ENCODE measurements at regions not wholly inside any gene's neighbourhood (a gene's known extent, or its start where the extent isn't known, plus 50 kb on each side); places are given as distances from the start of the nearest gene placed in this dataset.

DNA sequence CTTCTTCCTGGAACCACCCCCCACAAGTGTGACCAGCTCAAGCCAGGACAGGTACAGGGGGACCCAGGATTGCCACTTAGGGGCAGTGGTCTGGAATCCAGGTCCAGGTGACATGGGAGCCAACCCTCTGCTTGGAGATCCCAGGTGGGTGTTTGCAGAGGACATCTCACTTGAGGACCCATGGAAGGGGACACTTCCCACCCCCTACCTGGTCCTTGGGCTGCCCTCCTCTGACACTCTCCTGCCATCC, 145.5 kb downstream of the SEC14L1 start:
- no peak overlapping the region for H2AFZ ChIP-seq (ENCODE audit: low read depth, low read length)
- ATAC-seq (no peak), DNase-seq (ENCODE audit: extremely low read depth in 1 of 4, low spot score in 3 of 4) (no peak), FAIRE-seq (no peak)
- in situ Hi-C loops (cut with MboI) (no loop called here), intact Hi-C loops (cut with micrococcal nuclease) (no loop called here)
- ChIA-PET POLR2A (no interaction called here), CTCF (ENCODE audit: low intra/inter-chr PET ratio) (no interaction called here)
- no peak overlapping the region for H3K4me3 ChIP-seq
- no TSS peak for BruUV-seq (replicated peaks)
- H3K4me1 ChIP-seq (replicated peaks in 1 of 2; ENCODE audit: control insufficient read depth in 2 of 2, insufficient read depth in 2 of 2, low read length in 2 of 2) = peaks cover 22 to 49% of the 10 kb centered on the region in 2 experiments
- no peak overlapping the region for H3K4me2 ChIP-seq (ENCODE audit: insufficient read depth, low read length)
- peaks cover 0 to 2% of the 10 kb centered on the region in 2 experiments; a peak in 1 of 5 replicates for H3K27me3 ChIP-seq (ENCODE audit: control insufficient read depth in 2 of 2, insufficient read depth in 2 of 2, low read length in 2 of 2)
- H3K9me3 ChIP-seq (replicated peaks; ENCODE audit: control insufficient read depth, insufficient read depth, low read depth, low read length) = no peaks in the 10 kb centered on the region
- no peaks in the 10 kb centered on the region for H3K79me2 ChIP-seq (ENCODE audit: control insufficient read depth, insufficient read depth, low read length)
- no peaks in the 10 kb centered on the region for H3K36me3 ChIP-seq (ENCODE audit: control insufficient read depth, insufficient read depth, low read length)
- no peak overlapping the region for H3K27ac ChIP-seq (ENCODE audit: extremely low read depth, low read depth, low read length)
- no peaks in the 10 kb centered on the region for H3K9me1 ChIP-seq (ENCODE audit: control insufficient read depth, insufficient read depth, low read length)
- H4K20me1 ChIP-seq (replicated peaks; ENCODE audit: control insufficient read depth, insufficient read depth, low read length) = 0 out of 2 replicates have a peak, but pooled peaks cover 3% of the 10 kb centered on the region
- TF ChIP-seq ZNF507 (tag; conservative IDR thresholded peaks at IDR 0.05) (no peak), PHF21A (IDR thresholded peaks at IDR 0.05; ENCODE audit: borderline replicate concordance, low read depth) (no peak), FOXA3 (CRISPR knock-in tag; conservative IDR thresholded peaks at IDR 0.05 in 1 of 2, IDR thresholded peaks at IDR 0.05 in 1 of 2) (no peak), ZNF644 (tag; IDR thresholded peaks at IDR 0.05; ENCODE audit: low read depth) (no peak), CEBPG (CRISPR knock-in tag; IDR thresholded peaks at IDR 0.05) (no peak), CEBPG (tag; conservative IDR thresholded peaks at IDR 0.05 in 1 of 2, IDR thresholded peaks at IDR 0.05 in 1 of 2) (no peak), CBFA2T2 (conservative IDR thresholded peaks at IDR 0.05) (no peak), ZC3H4 (CRISPR knock-in tag; IDR thresholded peaks at IDR 0.05; ENCODE audit: borderline replicate concordance) (no peak), U2AF2 (optimal IDR thresholded peaks at IDR 0.05; ENCODE audit: low read depth, low read length) (no peak), GABPA (tag; conservative IDR thresholded peaks at IDR 0.05; ENCODE audit: low read depth) (no peak), ZNF140 (CRISPR knock-in tag; IDR thresholded peaks at IDR 0.05) (no peak), FOXM1 (IDR thresholded peaks at IDR 0.05; ENCODE audit: low read depth) (no peak), FOXM1 (CRISPR knock-in tag; IDR thresholded peaks at IDR 0.05; ENCODE audit: low read depth) (no peak), MTF1 (CRISPR knock-in tag; IDR thresholded peaks at IDR 0.05; ENCODE audit: borderline replicate concordance) (no peak)
- TF ChIP-seq, protein P1, sequence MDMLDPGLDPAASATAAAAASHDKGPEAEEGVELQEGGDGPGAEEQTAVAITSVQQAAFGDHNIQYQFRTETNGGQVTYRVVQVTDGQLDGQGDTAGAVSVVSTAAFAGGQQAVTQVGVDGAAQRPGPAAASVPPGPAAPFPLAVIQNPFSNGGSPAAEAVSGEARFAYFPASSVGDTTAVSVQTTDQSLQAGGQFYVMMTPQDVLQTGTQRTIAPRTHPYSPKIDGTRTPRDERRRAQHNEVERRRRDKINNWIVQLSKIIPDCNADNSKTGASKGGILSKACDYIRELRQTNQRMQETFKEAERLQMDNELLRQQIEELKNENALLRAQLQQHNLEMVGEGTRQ (CRISPR knock-in tag; IDR thresholded peaks at IDR 0.05) = no peak
- TF ChIP-seq, protein P2, sequence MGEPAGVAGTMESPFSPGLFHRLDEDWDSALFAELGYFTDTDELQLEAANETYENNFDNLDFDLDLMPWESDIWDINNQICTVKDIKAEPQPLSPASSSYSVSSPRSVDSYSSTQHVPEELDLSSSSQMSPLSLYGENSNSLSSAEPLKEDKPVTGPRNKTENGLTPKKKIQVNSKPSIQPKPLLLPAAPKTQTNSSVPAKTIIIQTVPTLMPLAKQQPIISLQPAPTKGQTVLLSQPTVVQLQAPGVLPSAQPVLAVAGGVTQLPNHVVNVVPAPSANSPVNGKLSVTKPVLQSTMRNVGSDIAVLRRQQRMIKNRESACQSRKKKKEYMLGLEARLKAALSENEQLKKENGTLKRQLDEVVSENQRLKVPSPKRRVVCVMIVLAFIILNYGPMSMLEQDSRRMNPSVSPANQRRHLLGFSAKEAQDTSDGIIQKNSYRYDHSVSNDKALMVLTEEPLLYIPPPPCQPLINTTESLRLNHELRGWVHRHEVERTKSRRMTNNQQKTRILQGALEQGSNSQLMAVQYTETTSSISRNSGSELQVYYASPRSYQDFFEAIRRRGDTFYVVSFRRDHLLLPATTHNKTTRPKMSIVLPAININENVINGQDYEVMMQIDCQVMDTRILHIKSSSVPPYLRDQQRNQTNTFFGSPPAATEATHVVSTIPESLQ (CRISPR knock-in tag; IDR thresholded peaks at IDR 0.05) = no peak
- TF ChIP-seq, protein P3, sequence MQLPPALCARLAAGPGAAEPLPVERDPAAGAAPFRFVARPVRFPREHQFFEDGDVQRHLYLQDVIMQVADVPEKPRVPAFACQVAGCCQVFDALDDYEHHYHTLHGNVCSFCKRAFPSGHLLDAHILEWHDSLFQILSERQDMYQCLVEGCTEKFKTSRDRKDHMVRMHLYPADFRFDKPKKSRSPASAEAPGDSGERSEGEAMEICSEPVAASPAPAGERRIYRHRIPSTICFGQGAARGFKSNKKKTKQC (CRISPR knock-in tag; IDR thresholded peaks at IDR 0.05) = no peak
- H3K9ac ChIP-seq (ENCODE audit: insufficient read depth in 1 of 2, low read depth in 2 of 2, low read length in 2 of 2) = peak overlapping the region in 1 of 2 experiments; percentile 54; a peak in 2 of 4 replicates
